Stimulated activated naive CD8-positive, alpha-beta T cell treated with anti-CD3 and anti-CD28 coated beads, Interleukin-15, amount 100 ng/mL, for 72 hours (primary cell): ENCODE measurements at regions not wholly inside any gene's neighbourhood (a gene's known extent, or its start where the extent isn't known, plus 50 kb on each side); places are given as distances from the start of the nearest gene placed in this dataset.
"Not testable (repeated sequence)": the region's sequence is repeated elsewhere in the genome, so short reads cannot be mapped to it uniquely, and the experiment has no call there.

Experiments
- ATAC-seq: fragments of 150-1000 bp; cut with Tn5 transposase; 2 replicates; pipeline ENCODE4 v1.10.0; 2021; ENCODE audit warnings: mild to moderate bottlenecking, moderate library complexity
- DNase-seq, 2 donors: peaks; one replicate each; pipeline ENCODE4 v3.0.0; 2021 to 2022
- H3K27ac Mint-ChIP-seq, 2 donors: one replicate each; pipeline ENCODE4 v1.8.0; 2022; ENCODE audit warnings: mild to moderate bottlenecking in 2 of 2, mixed read lengths in 2 of 2, moderate library complexity in 2 of 2
- H3K27me3 Mint-ChIP-seq: one replicate; pipeline ENCODE4 v1.8.0; 2022; ENCODE audit warnings: mixed read lengths
- H3K4me1 Mint-ChIP-seq: one replicate; pipeline ENCODE4 v1.8.0; 2022; ENCODE audit warnings: mild to moderate bottlenecking, mixed read lengths
- H3K4me3 Mint-ChIP-seq, 2 donors: one replicate each; pipeline ENCODE4 v1.8.0; 2022; ENCODE audit warnings: mild to moderate bottlenecking in 2 of 2, mixed read lengths in 2 of 2, moderate library complexity in 1 of 2
- H3K9me3 Mint-ChIP-seq, 2 donors: one replicate each; pipeline ENCODE4 v1.8.0; 2022; ENCODE audit warnings: mixed read lengths in 2 of 2

DNA sequence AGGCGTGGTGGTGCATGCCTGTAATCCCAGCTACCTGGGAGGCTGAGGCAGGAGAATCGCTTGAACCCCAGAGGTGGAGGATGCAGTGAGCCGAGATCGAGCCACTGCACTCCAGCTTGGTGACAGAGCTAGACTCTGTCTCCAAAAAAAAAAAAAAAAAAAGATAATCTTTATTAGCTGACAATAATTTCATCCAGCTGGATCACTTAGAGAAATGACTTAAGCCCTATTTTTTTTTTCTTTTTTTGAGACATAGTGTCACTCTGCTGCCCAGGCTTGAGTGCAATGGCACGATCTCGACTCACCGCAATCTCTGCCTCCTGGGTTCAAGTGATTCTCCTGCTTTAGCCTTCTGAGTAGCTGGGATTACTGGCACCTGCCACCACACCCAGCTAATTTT is 51.6 kb upstream of the MAP4K4 start:
- H3K27me3 Mint-ChIP-seq, H3K4me1 Mint-ChIP-seq, H3K4me3 Mint-ChIP-seq, H3K27ac Mint-ChIP-seq, ATAC-seq, H3K9me3 Mint-ChIP-seq, DNase-seq: not testable (repeated sequence)

DNA sequence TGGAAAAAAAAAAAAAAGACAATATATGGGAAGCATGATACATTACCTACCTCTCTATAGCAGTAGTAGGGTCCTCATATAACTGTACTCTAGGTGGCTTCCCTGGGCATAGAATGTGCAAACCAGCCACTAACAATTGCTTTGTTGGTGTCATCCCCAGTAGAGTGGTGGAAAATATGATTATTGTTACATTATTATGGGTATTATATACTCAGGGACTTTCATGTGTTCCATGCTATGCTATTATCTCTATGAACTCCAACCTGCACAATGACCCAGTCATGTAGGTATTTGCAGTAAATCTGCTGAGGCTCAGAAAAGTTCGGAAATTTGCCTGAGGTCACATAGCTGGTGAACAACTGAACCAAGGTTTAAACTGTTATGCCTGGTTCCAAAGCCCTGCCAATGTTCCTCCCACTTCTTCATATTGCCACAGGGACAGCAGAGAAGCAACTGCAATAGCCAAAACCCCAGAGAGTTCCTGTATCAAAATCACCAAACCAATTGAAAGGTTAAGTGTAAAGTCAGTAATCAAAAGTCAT is 52.6 kb upstream of the MAP4K4 start:
- Mint-ChIP-seq H3K4me1 (peaks cover 7% of the 10 kb centered on the region), H3K27me3 (no peaks in the 10 kb centered on the region), H3K4me3 (no peak overlapping the region), H3K9me3 (no peaks in the 10 kb centered on the region), H3K27ac (no peak overlapping the region)
- DNase-seq: no peak
- ATAC-seq: no peak

DNA sequence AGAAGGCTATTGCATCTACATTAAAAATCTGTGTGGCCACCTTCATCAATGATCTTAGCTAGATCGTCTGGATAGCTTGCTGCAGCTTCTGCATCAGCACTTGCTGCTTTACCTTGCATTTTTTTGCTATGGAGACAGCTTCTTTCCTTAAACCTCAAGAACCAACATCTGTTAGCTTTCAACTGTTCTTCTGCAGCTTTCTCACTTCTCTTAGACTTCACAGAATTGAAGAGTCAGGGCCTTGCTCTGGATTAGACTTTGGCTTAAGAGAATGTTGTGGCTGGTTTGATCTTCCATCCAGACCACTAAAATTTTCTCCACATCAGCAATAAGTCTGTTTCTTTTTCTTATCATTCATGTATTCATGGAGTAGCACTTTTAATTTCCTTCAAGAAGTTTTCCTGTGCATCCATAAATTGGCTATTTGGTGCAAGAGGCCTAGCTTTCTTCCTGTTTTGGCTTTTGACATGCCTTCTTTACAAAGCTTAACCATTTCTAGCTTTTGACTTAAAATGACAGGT is 54.4 kb upstream of the MAP4K4 start:
- no peak for ATAC-seq
- peak overlapping the region in 1 of 2 donors; percentile 59 for H3K27ac Mint-ChIP-seq

DNA sequence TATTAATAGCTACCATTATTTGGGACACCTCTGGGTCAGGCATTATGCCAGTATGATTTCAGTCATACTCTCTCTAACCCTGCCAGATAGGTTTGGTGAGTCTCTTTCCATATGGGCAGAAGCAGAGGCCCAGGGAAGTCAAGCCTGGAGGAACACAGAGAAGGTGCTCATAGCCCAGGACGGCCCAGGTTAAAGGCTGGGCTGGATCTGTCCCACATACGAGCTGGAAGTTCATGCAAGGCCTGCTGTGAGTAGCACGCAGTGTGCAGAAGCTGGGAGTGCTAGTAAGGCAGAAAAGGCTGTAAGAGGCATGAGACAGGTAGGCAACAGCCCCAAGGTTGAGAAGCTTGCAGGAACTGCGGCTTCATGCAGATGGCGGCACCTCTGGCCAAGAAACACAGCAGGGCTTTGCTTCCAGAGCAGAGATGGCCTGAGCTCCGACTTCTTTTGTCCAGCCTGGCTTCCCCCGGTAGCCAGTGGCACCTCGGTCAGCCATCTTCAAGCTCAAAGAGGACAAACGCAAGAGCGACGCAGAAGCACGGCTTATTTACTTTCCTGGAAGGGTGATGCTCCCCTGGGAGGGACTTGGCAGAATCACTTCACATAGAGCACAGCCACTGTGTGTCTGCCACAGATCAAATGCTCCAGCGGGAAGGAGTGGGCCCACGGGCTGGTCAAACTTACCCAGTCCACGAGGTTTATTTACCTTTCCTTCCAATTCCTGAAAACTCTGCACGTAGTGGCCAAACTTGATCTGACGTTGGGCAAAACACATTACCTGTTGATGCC is 58.5 kb upstream of the MAP4K4 start:
- no peak for ATAC-seq
- no peak overlapping the region for H3K4me3 Mint-ChIP-seq
- H3K9me3 Mint-ChIP-seq: no peaks in the 10 kb centered on the region
- no peak for DNase-seq
- no peaks in the 10 kb centered on the region for H3K27me3 Mint-ChIP-seq
- H3K4me1 Mint-ChIP-seq: no peaks in the 10 kb centered on the region
- no peak overlapping the region for H3K27ac Mint-ChIP-seq

More for the DNA sequence above, 54.4 kb upstream of the MAP4K4 start:
- Mint-ChIP-seq H3K9me3 (no peaks in the 10 kb centered on the region), H3K4me1 (peaks cover under 1% of the 10 kb centered on the region), H3K27me3 (no peaks in the 10 kb centered on the region), H3K4me3 (no peak overlapping the region)
- DNase-seq: no peak

DNA sequence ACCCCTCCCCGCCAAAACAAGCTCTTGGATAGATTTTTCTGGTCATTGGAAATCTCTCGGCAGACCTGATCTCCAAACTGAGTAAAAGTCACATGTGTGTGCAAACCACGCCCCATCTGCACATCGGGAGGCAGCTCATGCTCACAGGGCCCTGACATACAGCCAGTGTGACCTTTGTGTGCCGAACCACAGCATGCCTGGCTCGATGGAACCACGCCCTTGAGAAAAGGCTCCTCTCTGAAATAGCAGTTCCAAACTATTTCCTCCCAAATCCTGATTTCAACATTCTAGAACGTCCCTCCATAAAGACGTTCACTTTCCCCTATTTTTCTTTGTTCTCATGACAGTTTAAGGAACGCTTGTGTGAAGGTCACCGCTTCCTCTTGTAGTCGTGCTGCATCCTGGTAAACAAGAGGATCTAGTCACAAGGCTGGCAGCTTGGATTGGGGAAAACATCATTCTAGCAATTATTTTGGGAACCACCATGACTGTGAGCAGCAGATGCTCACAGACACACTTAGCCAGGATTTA is 59.3 kb upstream of the MAP4K4 start:
- DNase-seq: no peak
- H3K27me3 Mint-ChIP-seq: no peaks in the 10 kb centered on the region
- no peaks in the 10 kb centered on the region for H3K9me3 Mint-ChIP-seq
- H3K4me1 Mint-ChIP-seq: no peaks in the 10 kb centered on the region
- H3K27ac Mint-ChIP-seq: no peak overlapping the region
- no peak overlapping the region for H3K4me3 Mint-ChIP-seq
- ATAC-seq: no peak

DNA sequence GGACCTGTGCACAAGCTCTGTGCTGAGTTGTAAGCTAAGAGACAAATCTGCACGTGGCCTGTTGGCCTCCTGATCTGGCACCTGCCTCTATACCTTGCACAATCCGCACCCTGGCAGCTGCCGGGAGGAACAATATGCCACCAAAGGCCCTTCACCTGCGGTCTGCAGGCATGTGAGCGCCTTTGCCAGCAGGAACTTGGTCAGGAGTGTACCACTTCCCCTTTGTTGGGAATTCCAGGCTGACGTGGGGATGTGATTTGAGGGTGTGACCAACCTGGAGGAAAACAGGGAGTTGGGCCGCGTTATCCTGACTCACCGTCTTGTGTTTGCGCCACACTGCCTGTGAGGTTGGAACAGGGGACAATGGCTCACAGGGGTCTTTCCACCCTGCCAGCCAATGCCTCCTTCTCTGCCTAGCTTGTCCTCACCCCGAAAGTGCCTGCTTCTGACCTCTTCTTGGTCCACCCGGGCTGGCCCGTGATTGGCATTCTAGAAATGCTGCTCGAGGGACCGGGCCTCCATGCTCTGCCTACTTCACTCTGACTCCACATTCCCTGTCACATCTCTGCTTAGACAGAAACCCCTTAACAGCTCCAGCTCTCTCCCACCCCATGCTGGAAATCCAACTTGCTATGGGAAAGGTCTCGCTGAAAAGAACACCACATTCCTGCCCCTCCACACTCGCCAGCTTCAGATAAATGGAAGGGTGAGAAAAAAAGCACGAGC is 67.1 kb upstream of the MAP4K4 start:
- no peaks in the 10 kb centered on the region for H3K27me3 Mint-ChIP-seq
- no peak for DNase-seq
- H3K4me1 Mint-ChIP-seq: peaks cover 6% of the 10 kb centered on the region
- peaks cover 0 to 7% of the 10 kb centered on the region in 2 donors for H3K9me3 Mint-ChIP-seq
- no peak overlapping the region for H3K27ac Mint-ChIP-seq
- no peak for ATAC-seq
- no peak overlapping the region for H3K4me3 Mint-ChIP-seq

DNA sequence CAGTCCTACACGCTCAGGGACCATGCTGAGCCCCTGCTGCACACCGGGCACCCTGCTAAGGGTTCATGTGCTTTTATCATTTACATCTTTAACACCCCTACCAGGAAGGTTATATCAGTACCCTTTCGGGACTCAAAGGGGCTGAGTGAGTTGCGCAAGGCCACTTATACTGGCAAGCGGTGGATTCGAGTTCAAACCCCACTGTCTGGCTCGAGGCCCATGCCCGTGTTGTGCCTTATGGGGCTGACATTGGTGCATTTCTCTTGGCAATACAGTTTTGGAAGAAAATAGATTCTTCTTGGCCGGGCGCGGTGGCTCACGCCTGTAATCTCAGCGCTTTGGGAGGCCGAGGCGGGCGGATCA is 69.5 kb upstream of the MAP4K4 start:
- Mint-ChIP-seq H3K9me3 (peaks cover 0 to 7% of the 10 kb centered on the region in 2 donors), H3K4me1 (peaks cover 24% of the 10 kb centered on the region), H3K4me3 (no peak overlapping the region), H3K27me3 (no peaks in the 10 kb centered on the region), H3K27ac (peak overlapping the region in 1 of 2 donors; percentile 36)
- DNase-seq (no peak), ATAC-seq (no peak)

DNA sequence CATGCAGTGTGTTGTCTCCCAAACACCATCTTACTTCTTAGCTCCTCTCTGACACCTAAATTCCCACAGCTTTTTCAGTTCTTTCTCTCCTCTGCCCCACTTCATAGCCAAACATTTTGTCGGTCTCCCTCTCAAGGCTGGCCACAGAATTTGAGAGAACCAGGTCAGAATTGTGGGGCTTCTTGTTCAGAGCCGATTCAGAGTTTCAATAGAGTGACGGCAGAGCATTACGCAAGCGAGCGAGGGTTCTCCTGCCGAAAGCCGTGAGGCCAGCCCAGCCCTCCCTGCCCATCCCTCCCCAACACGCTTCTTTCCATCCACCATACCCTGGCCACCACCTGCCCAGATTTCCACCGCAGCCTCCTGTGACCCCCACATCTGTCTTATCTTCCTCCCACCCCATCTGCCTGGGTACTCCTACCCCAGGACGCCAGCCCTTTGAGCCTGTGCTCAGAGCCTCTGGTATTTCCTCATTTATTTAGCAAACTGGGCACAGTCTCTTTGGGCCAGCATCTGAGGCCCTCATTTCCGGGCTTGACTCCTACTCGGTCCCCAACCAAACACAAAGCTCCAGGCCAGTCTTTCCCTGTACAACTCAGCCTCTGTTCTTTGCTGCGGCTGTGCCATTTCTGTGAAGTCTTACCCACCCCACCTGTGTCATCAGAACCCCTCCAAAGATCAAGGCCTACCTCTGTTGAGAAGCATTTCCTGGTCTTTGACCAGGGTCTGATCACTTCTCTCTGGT is 70.0 kb upstream of the MAP4K4 start:
- peaks cover 29% of the 10 kb centered on the region for H3K4me1 Mint-ChIP-seq
- H3K9me3 Mint-ChIP-seq: peaks cover 0 to 7% of the 10 kb centered on the region in 2 donors
- no peak for DNase-seq
- peak overlapping the region in 1 of 2 donors; percentile 36 for H3K27ac Mint-ChIP-seq
- no peak overlapping the region for H3K4me3 Mint-ChIP-seq
- ATAC-seq: no peak
- H3K27me3 Mint-ChIP-seq: no peaks in the 10 kb centered on the region

DNA sequence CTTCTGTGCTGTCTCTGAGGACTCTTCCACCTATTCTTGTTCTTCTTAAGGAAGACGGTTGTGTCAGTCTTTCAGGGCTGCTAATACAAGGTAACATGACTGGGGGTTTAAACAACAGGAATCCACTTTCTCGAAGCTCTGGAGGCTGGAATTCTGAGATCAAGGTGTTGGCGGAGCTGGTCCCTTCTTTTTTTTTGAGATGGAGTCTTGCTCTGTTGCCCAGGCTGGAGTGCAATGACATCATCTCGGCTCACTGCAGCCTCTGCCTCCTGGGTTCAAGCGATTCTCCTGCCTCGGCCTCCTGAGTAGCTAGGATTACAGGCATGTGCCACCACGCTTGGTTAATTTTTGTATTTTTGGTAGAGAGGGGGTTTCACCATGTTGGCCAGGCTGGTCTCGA is 71.7 kb upstream of the MAP4K4 start:
- Mint-ChIP-seq H3K27ac (peak overlapping the region; percentile 64 to 72), H3K4me1 (peaks cover 41% of the 10 kb centered on the region), H3K4me3 (peak overlapping the region; percentile 16 to 34)
- ATAC-seq, H3K9me3 Mint-ChIP-seq, H3K27me3 Mint-ChIP-seq, DNase-seq: not testable (repeated sequence)

DNA sequence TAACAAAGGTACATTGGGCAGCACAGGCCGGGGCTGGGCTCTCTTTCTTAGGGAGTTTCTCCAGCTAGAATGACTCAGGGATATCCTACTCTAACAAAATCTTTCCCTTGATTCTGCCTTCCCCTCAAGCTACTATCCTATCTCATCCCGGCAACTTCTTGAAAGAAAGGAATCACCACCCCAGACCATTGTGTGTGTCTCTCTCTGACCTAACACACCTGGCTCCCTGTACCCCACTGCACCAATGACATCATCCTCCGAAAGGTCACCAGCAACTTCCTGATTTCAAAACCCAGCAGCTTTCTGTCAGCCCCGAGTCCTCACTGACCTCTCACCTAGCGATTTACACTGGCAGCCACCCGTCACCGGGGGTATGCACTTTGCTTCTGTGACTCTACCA is 72.1 kb upstream of the MAP4K4 start:
- peak overlapping the region; percentile 64 to 72 for H3K27ac Mint-ChIP-seq
- peak overlapping the region; percentile 16 to 34 for H3K4me3 Mint-ChIP-seq
- DNase-seq: no peak

DNA sequence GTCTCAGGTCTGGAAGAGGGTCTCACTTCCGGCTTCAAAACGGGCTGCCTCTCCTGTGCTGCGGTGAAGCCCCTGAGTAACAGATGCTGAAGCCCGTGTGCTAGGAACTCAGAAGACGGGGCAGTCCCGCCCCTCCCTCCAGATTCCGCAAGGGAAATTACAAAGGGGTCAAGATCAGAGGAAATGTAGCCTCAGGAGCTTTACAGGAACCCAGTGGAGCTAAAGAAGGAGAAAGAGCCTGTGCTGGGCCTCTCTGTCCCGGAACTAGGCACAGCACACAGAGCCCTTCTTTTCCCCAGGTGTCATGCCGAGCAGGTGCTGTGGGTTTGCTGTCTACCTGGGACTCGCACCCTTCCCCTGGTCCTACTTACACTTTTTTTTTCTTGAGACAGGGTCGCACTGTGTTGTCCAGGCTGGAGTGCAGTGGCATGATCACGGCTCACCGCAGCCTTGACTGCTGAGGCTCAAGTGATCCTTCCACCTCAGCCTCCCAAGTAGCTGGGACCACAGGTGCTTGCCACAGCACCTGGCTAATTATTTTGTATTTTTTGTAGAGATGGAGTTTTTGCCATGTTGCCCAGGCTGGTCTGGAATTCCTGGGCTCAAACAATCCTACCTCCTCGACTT is 72.7 kb upstream of the MAP4K4 start:
- H3K27me3 Mint-ChIP-seq: no peaks in the 10 kb centered on the region
- DNase-seq (no peak), ATAC-seq (no peak)
- peaks cover 49% of the 10 kb centered on the region for H3K4me1 Mint-ChIP-seq
- H3K27ac Mint-ChIP-seq: peak overlapping the region in 1 of 2 donors; percentile 23
- peaks cover 0 to 7% of the 10 kb centered on the region in 2 donors for H3K9me3 Mint-ChIP-seq
- H3K4me3 Mint-ChIP-seq: no peak overlapping the region

More for the DNA sequence above, 72.1 kb upstream of the MAP4K4 start:
- Mint-ChIP-seq H3K4me1 (peaks cover 46% of the 10 kb centered on the region), H3K9me3 (peaks cover 0 to 7% of the 10 kb centered on the region in 2 donors), H3K27me3 (no peaks in the 10 kb centered on the region)
- ATAC-seq: no peak

DNA sequence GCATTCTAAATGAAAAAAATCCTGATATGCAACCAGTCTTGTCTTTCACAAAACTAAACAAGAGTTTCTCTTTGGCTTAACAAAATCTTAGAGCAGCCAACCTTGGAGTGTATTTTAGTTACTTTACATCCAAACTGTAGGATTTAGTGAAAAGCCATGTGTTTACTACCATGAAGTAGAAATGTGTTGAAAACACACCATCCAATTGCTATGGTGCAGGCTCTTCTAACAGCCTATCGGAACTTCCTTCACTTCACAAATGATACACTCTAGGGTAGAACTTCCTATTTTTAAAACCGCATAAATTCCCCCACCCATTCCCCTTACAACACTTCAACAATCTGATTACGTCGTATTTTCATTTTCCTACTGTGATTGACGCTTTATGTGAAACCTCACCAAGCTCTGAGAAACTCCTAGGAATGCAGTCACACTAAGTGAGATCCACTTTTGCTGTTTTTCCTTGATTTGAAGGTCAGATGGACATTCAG is 74.4 kb upstream of the MAP4K4 start:
- H3K4me1 Mint-ChIP-seq: peaks cover 49% of the 10 kb centered on the region
- ATAC-seq (peak; percentile 76), DNase-seq (no peak)
- H3K27ac Mint-ChIP-seq: peak overlapping the region; percentile 10 to 91
- peaks cover 0 to 7% of the 10 kb centered on the region in 2 donors for H3K9me3 Mint-ChIP-seq
- H3K27me3 Mint-ChIP-seq: no peaks in the 10 kb centered on the region
- peak overlapping the region; percentile 54 to 62 for H3K4me3 Mint-ChIP-seq

DNA sequence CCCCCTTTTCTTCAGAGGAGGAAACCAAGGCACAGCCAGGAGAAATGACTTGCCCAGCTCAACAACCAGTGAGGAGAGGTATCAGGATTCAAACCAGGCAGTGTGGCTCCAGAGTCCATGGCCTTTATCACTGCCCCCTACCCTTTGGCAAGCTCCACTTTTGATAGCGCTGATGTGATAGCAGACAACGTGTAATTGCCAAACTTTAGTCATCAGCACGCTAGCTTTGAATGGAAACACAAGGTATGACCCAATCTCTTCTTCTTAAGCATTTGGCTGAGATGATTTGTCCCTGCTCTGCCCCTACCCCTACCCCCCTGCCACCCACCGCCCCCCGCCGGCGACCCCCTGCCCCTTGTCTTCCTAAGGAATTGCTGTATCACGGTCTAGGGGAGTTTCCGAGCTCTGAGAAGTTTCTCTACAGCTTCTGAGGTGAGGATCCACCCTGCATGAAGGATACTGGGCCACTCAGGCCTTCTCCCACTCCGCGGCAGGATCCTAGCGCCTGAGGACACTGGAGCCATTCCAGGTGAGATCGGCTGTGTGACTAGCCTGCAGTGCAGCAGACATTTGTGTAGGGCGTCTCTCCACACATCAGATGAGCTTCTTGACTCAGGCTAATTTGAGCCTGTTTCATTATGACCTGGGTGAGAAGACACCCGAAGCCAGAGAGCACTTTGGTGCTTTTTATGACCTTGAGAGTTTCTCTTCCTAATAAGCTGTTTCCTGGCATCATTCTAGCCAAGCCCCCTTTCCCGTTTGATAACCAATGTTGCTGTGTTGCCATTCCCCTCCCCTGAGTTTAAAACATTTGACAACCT is 75.1 kb upstream of the MAP4K4 start:
- peak overlapping the region; percentile 51 to 91 for H3K27ac Mint-ChIP-seq
- H3K4me1 Mint-ChIP-seq: peaks cover 49% of the 10 kb centered on the region
- peak in 1 of 2 donors; percentile 43 for DNase-seq
- H3K9me3 Mint-ChIP-seq: peaks cover 0 to under 1% of the 10 kb centered on the region in 2 donors
- H3K4me3 Mint-ChIP-seq: peak overlapping the region; percentile 54 to 62
- no peaks in the 10 kb centered on the region for H3K27me3 Mint-ChIP-seq
- ATAC-seq: peak; percentile 86

DNA sequence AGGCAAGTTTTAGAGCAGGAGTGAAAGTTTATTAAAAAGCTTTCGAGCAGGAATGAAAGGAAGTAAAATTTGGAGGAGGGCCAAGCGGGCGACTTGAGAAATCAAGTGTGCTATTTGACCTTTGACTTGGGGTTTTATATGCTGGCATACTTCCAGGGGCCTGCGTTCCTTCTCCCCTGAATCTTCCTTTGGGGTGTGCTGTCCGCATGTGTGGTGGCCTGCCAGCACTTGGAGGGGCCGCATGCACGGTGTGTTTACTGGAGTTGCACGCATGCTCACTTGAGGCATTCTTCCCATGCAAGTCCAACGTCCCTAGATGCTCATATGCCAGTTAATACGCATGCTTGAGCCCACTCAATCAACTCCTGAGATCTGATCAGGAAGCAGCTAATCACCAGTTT is 78.3 kb upstream of the MAP4K4 start:
- DNase-seq: no peak
- H3K27me3 Mint-ChIP-seq: no peaks in the 10 kb centered on the region
- H3K27ac Mint-ChIP-seq: peak overlapping the region in 1 of 2 donors; percentile 66
- no peak for ATAC-seq
- no peaks in the 10 kb centered on the region for H3K9me3 Mint-ChIP-seq
- peaks cover 39% of the 10 kb centered on the region for H3K4me1 Mint-ChIP-seq
- H3K4me3 Mint-ChIP-seq: no peak overlapping the region
